ENCODE measurements at regions not wholly inside any gene's neighbourhood (a gene's known extent, or its start where the extent isn't known, plus 50 kb on each side); places are given as distances from the start of the nearest gene placed in this dataset.

GRCh38 chr2:21676676-21677075, 552.9 kb downstream of the TDRD15 start:
- no peak for DNase-seq
- Histone ChIP-seq H3K4me3 (no peak overlapping the region), H3K27me3 (ENCODE audit: insufficient read depth in 3 of 3, low read length in 2 of 3) (no peaks in the 10 kb centered on the region), H3K36me3 (ENCODE audit: insufficient read depth in 1 of 2, low read depth in 1 of 2) (no peaks in the 10 kb centered on the region), H3K9me3 (no peaks in the 10 kb centered on the region), H3K4me1 (no peaks in the 10 kb centered on the region), H3K27ac (no peak overlapping the region)
- no peak for TF ChIP-seq CTCF (IDR thresholded peaks at IDR 0.05)
- no peak for ATAC-seq
- intact Hi-C loops (cut with DNase I), result no loop called here

- H3K4me3 ChIP-seq, result no peak overlapping the region
- no peaks in the 10 kb centered on the region for H3K4me1 ChIP-seq
- DNase-seq (no peak), ATAC-seq (no peak)
- 83 to 85% (median 84%) methylated on average over 2 of the region's 2 CpGs for WGBS, 3 donors
- no peak for TF ChIP-seq CTCF (IDR thresholded peaks at IDR 0.05)
- H3K27me3 ChIP-seq (ENCODE audit: insufficient read depth in 3 of 3, low read length in 2 of 3), result no peaks in the 10 kb centered on the region
- H3K27ac ChIP-seq, result no peak overlapping the region
- H3K36me3 ChIP-seq (ENCODE audit: insufficient read depth in 1 of 2, low read depth in 1 of 2), result no peaks in the 10 kb centered on the region
- H3K9me3 ChIP-seq, result peaks cover 3% of the 10 kb centered on the region
- intact Hi-C loops (cut with DNase I), result no loop called here
These were observed 560.1 kb downstream of the TDRD15 start for GRCh38 chr2:21683838-21684237.

GRCh38 chr2:21687589-21687988, 563.8 kb downstream of the TDRD15 start:
- WGBS, 3 donors, result 87 to 96% (median 92%) methylated on average over 2 of the region's 2 CpGs
- ATAC-seq, result no peak
- Histone ChIP-seq H3K4me3 (no peak overlapping the region), H3K27ac (no peak overlapping the region), H3K9me3 (no peaks in the 10 kb centered on the region), H3K27me3 (ENCODE audit: insufficient read depth in 3 of 3, low read length in 2 of 3) (no peaks in the 10 kb centered on the region), H3K36me3 (ENCODE audit: insufficient read depth in 1 of 2, low read depth in 1 of 2) (no peaks in the 10 kb centered on the region), H3K4me1 (no peaks in the 10 kb centered on the region)
- DNase-seq, result no peak
- TF ChIP-seq CTCF (IDR thresholded peaks at IDR 0.05), result no peak
- intact Hi-C loops (cut with DNase I), result no loop called here

GRCh38 chr2:21690005-21690404, 566.2 kb downstream of the TDRD15 start:
- no peaks in the 10 kb centered on the region for H3K27me3 ChIP-seq (ENCODE audit: insufficient read depth in 3 of 3, low read length in 2 of 3)
- H3K27ac ChIP-seq, result no peak overlapping the region
- ATAC-seq, result no peak
- intact Hi-C loops (cut with DNase I), result no loop called here
- no peak for TF ChIP-seq CTCF (IDR thresholded peaks at IDR 0.05)
- no peak overlapping the region for H3K4me3 ChIP-seq
- H3K4me1 ChIP-seq, result no peaks in the 10 kb centered on the region
- H3K36me3 ChIP-seq (ENCODE audit: insufficient read depth in 1 of 2, low read depth in 1 of 2), result no peaks in the 10 kb centered on the region
- no peaks in the 10 kb centered on the region for H3K9me3 ChIP-seq
- no peak for DNase-seq

- no peaks in the 10 kb centered on the region for H3K36me3 ChIP-seq (ENCODE audit: insufficient read depth in 1 of 2, low read depth in 1 of 2)
- DNase-seq, result no peak
- ATAC-seq, result no peak
- TF ChIP-seq CTCF (IDR thresholded peaks at IDR 0.05), result no peak
- no peaks in the 10 kb centered on the region for H3K9me3 ChIP-seq
- H3K27me3 ChIP-seq (ENCODE audit: insufficient read depth in 3 of 3, low read length in 2 of 3), result no peaks in the 10 kb centered on the region
- no peak overlapping the region for H3K27ac ChIP-seq
- no peak overlapping the region for H3K4me3 ChIP-seq
- no peaks in the 10 kb centered on the region for H3K4me1 ChIP-seq
- intact Hi-C loops (cut with DNase I), result no loop called here
These were observed 569.3 kb downstream of the TDRD15 start for GRCh38 chr2:21693081-21693480.

All from psoas muscle (tissue), 7 donors.